ENCODE measurements at regions not wholly inside any gene's neighbourhood (a gene's known extent, or its start where the extent isn't known, plus 50 kb on each side); places are given as distances from the start of the nearest gene placed in this dataset.
"Not testable (repeated sequence)": the region's sequence is repeated elsewhere in the genome, so short reads cannot be mapped to it uniquely, and the experiment has no call there.

- Mint-ChIP-seq H3K27me3 (ENCODE audit: insufficient read depth, low read depth) (peaks cover 8% of the 10 kb centered on the region), H3K9me3 (peaks cover 50% of the 10 kb centered on the region), H3K27ac (no peak overlapping the region), H3K36me3 (peaks cover 4% of the 10 kb centered on the region), H3K4me1 (no peaks in the 10 kb centered on the region), H3K4me3 (no peak overlapping the region)
- H3K4me2 ChIP-seq: no peak overlapping the region
- peaks cover 16% of the 10 kb centered on the region for H3K36me3 ChIP-seq
- peaks cover 84% of the 10 kb centered on the region for H3K9me3 ChIP-seq (ENCODE audit: low read depth)
- TF ChIP-seq CTCF (IDR thresholded peaks at IDR 0.05) (no peak), EZH2phosphoT487 (IDR thresholded peaks at IDR 0.05) (no peak), EZH2 (IDR thresholded peaks at IDR 0.05) (no peak)
- H3K79me2 ChIP-seq (ENCODE audit: low read depth): no peaks in the 10 kb centered on the region
- no peaks in the 10 kb centered on the region for H3K4me1 ChIP-seq
- H3K27ac ChIP-seq: no peak overlapping the region
- no peak overlapping the region for H3K9ac ChIP-seq
- H2AFZ ChIP-seq (replicated peaks): no peak overlapping the region
- H3F3A ChIP-seq (ENCODE audit: low read depth): no peaks in the 10 kb centered on the region
- no peak overlapping the region for H3K4me3 ChIP-seq
- DNase-seq (ENCODE audit: low spot score): no peak
- no peaks in the 10 kb centered on the region for H4K20me1 ChIP-seq (ENCODE audit: low read depth)
- no peaks in the 10 kb centered on the region for H3K27me3 ChIP-seq
Observed at GRCh38 chr15:21261965-21262850, 178.1 kb downstream of the POTEB3 start.

GRCh38 chr15:21261396-21261964, 178.8 kb downstream of the POTEB3 start:
- Histone ChIP-seq H3K4me3 (no peak overlapping the region), H3K9ac (no peak overlapping the region), H3K79me2 (ENCODE audit: low read depth) (no peaks in the 10 kb centered on the region), H2AFZ (replicated peaks) (no peak overlapping the region), H3K9me3 (ENCODE audit: low read depth) (peaks cover 77% of the 10 kb centered on the region), H3K27ac (no peak overlapping the region), H3K4me2 (no peak overlapping the region), H3F3A (ENCODE audit: low read depth) (no peaks in the 10 kb centered on the region), H3K4me1 (no peaks in the 10 kb centered on the region), H3K27me3 (no peaks in the 10 kb centered on the region), H3K36me3 (peaks cover 9% of the 10 kb centered on the region), H4K20me1 (ENCODE audit: low read depth) (no peaks in the 10 kb centered on the region)
- TF ChIP-seq EZH2 (IDR thresholded peaks at IDR 0.05): no peak
- no peak for TF ChIP-seq EZH2phosphoT487 (IDR thresholded peaks at IDR 0.05)
- no peak for TF ChIP-seq CTCF (IDR thresholded peaks at IDR 0.05)
- no peak for DNase-seq (ENCODE audit: low spot score)
- H3K27ac Mint-ChIP-seq: no peak overlapping the region
- H3K36me3 Mint-ChIP-seq: peaks cover 4% of the 10 kb centered on the region
- peaks cover 8% of the 10 kb centered on the region for H3K27me3 Mint-ChIP-seq (ENCODE audit: insufficient read depth, low read depth)
- no peaks in the 10 kb centered on the region for H3K4me1 Mint-ChIP-seq
- H3K9me3 Mint-ChIP-seq: peaks cover 47% of the 10 kb centered on the region
- no peak overlapping the region for H3K4me3 Mint-ChIP-seq

GRCh38 chr15:21260966-21261395, 179.3 kb downstream of the POTEB3 start:
- no peaks in the 10 kb centered on the region for H3K27me3 ChIP-seq
- no peak for DNase-seq (ENCODE audit: low spot score)

GRCh38 chr15:21258635-21259034, 181.7 kb downstream of the POTEB3 start:
- DNase-seq (ENCODE audit: low spot score); H3K36me3 Mint-ChIP-seq; H2AFZ ChIP-seq (replicated peaks); H3K4me3 ChIP-seq; H3K4me1 ChIP-seq; H3K4me1 Mint-ChIP-seq; H3K27ac Mint-ChIP-seq; H3K4me2 ChIP-seq; H3K36me3 ChIP-seq; H3K27me3 Mint-ChIP-seq (ENCODE audit: insufficient read depth, low read depth); H3K27me3 ChIP-seq; H3K4me3 Mint-ChIP-seq; H3K9ac ChIP-seq; H3K27ac ChIP-seq; H4K20me1 ChIP-seq (ENCODE audit: low read depth); H3K79me2 ChIP-seq (ENCODE audit: low read depth); H3F3A ChIP-seq (ENCODE audit: low read depth): not testable (repeated sequence)
- peaks cover 54% of the 10 kb centered on the region for H3K9me3 ChIP-seq (ENCODE audit: low read depth)
- peaks cover 40% of the 10 kb centered on the region for H3K9me3 Mint-ChIP-seq

More at GRCh38 chr15:21260966-21261395, 179.3 kb downstream of the POTEB3 start:
- Histone ChIP-seq H3K4me1 (no peaks in the 10 kb centered on the region), H3K4me3 (no peak overlapping the region), H3F3A (ENCODE audit: low read depth) (no peaks in the 10 kb centered on the region), H3K79me2 (ENCODE audit: low read depth) (no peaks in the 10 kb centered on the region), H3K9ac (no peak overlapping the region), H4K20me1 (ENCODE audit: low read depth) (no peaks in the 10 kb centered on the region), H3K9me3 (ENCODE audit: low read depth) (peaks cover 72% of the 10 kb centered on the region), H2AFZ (replicated peaks) (no peak overlapping the region), H3K4me2 (no peak overlapping the region), H3K36me3 (peaks cover 5% of the 10 kb centered on the region), H3K27ac (no peak overlapping the region)
- Mint-ChIP-seq H3K36me3 (peaks cover 4% of the 10 kb centered on the region), H3K27me3 (ENCODE audit: insufficient read depth, low read depth) (peaks cover 8% of the 10 kb centered on the region), H3K27ac (no peak overlapping the region), H3K4me3 (no peak overlapping the region), H3K9me3 (peaks cover 45% of the 10 kb centered on the region), H3K4me1 (no peaks in the 10 kb centered on the region)
- no peak for TF ChIP-seq EZH2 (IDR thresholded peaks at IDR 0.05)
- TF ChIP-seq EZH2phosphoT487 (IDR thresholded peaks at IDR 0.05): no peak
- TF ChIP-seq CTCF (IDR thresholded peaks at IDR 0.05): no peak

GRCh38 chr15:21249508-21250019, 190.7 kb downstream of the POTEB3 start:
- H3K9me3 Mint-ChIP-seq; H3K36me3 Mint-ChIP-seq; H3F3A ChIP-seq (ENCODE audit: low read depth); H3K27ac ChIP-seq; H3K79me2 ChIP-seq (ENCODE audit: low read depth); DNase-seq (ENCODE audit: low spot score); H4K20me1 ChIP-seq (ENCODE audit: low read depth); H3K4me2 ChIP-seq; H3K4me1 ChIP-seq; H3K27ac Mint-ChIP-seq; H3K4me3 Mint-ChIP-seq; H2AFZ ChIP-seq (replicated peaks); H3K27me3 Mint-ChIP-seq (ENCODE audit: insufficient read depth, low read depth); H3K36me3 ChIP-seq; H3K27me3 ChIP-seq; H3K4me1 Mint-ChIP-seq; H3K4me3 ChIP-seq; H3K9ac ChIP-seq: not testable (repeated sequence)
- H3K9me3 ChIP-seq (ENCODE audit: low read depth): peaks cover 42% of the 10 kb centered on the region

Measured in neural progenitor cell (in vitro differentiated cells).